ENCODE measurements at regions not wholly inside any gene's neighbourhood (a gene's known extent, or its start where the extent isn't known, plus 50 kb on each side); places are given as distances from the start of the nearest gene placed in this dataset.
A peak's percentile ranks its signal among the peaks of the same experiment; 100 is the strongest.
"Not testable (repeated sequence)": the region's sequence is repeated elsewhere in the genome, so short reads cannot be mapped to it uniquely, and the experiment has no call there.

- no peak for DNase-seq
Measured at GRCh38 chr3:105103139-105103538, 263.6 kb upstream of the ALCAM start.

- no peak for DNase-seq
Measured at GRCh38 chr3:105108823-105109222, 257.9 kb upstream of the ALCAM start.

- peak; percentile 15 for DNase-seq
Measured at GRCh38 chr3:105118905-105119304, 247.8 kb upstream of the ALCAM start.

- DNase-seq: no peak
Measured at GRCh38 chr3:105119801-105120340, 246.8 kb upstream of the ALCAM start.

- DNase-seq: no peak
Measured at GRCh38 chr3:105130911-105131310, 235.8 kb upstream of the ALCAM start.

- no peak for DNase-seq
Measured at GRCh38 chr3:105137911-105138310, 228.8 kb upstream of the ALCAM start.

GRCh38 chr3:105139881-105140560 is 226.7 kb upstream of the ALCAM start:
- DNase-seq: peak; percentile 22

GRCh38 chr3:105140899-105141367 is 225.8 kb upstream of the ALCAM start:
- DNase-seq: peak; percentile 12

- no peak for DNase-seq
Measured at GRCh38 chr3:105144837-105145236, 221.9 kb upstream of the ALCAM start.

- DNase-seq: no peak
Measured at GRCh38 chr3:105145511-105145910, 221.2 kb upstream of the ALCAM start.

GRCh38 chr3:105149197-105149596 is 217.5 kb upstream of the ALCAM start:
- not testable (repeated sequence) for DNase-seq

- no peak for DNase-seq
Measured at GRCh38 chr3:105152987-105153386, 213.7 kb upstream of the ALCAM start.

- DNase-seq: no peak
Measured at GRCh38 chr3:105154692-105155091, 212.0 kb upstream of the ALCAM start.

- DNase-seq: no peak
Measured at GRCh38 chr3:105157067-105157765, 209.5 kb upstream of the ALCAM start.

GRCh38 chr3:105157766-105158085 is 209.0 kb upstream of the ALCAM start:
- no peak for DNase-seq

GRCh38 chr3:105158286-105158685 is 208.4 kb upstream of the ALCAM start:
- peak; percentile 56 for DNase-seq

GRCh38 chr3:105162448-105162847 is 204.3 kb upstream of the ALCAM start:
- DNase-seq: no peak

GRCh38 chr3:105166893-105167292 is 199.8 kb upstream of the ALCAM start:
- no peak for DNase-seq

- DNase-seq: no peak
Measured at GRCh38 chr3:105170423-105170822, 196.3 kb upstream of the ALCAM start.

GRCh38 chr3:105174017-105174615 is 192.6 kb upstream of the ALCAM start:
- DNase-seq: no peak

GRCh38 chr3:105177576-105177975 is 189.1 kb upstream of the ALCAM start:
- DNase-seq: no peak

GRCh38 chr3:105187344-105187743 is 179.4 kb upstream of the ALCAM start:
- DNase-seq: no peak

GRCh38 chr3:105195260-105195659 is 171.4 kb upstream of the ALCAM start:
- DNase-seq: no peak

GRCh38 chr3:105197863-105198262 is 168.8 kb upstream of the ALCAM start:
- DNase-seq: no peak

All from suppressor macrophage treated with lipopolysaccharide for 4 hours (primary cell).